ENCODE measurements at regions not wholly inside any gene's neighbourhood (a gene's known extent, or its start where the extent isn't known, plus 50 kb on each side); places are given as distances from the start of the nearest gene placed in this dataset.

GRCh38 chr12:125573271-125573670, 508.0 kb downstream of the AACS start:
- DNase-seq (ENCODE audit: low spot score), result no peak

GRCh38 chr12:125577334-125577733, 512.1 kb downstream of the AACS start:
- DNase-seq (ENCODE audit: low spot score), result no peak

GRCh38 chr12:125579916-125580315, 514.7 kb downstream of the AACS start:
- no peak for DNase-seq (ENCODE audit: low spot score)

- DNase-seq (ENCODE audit: low spot score), result no peak
Observed at GRCh38 chr12:125583071-125583470, 517.8 kb downstream of the AACS start.

GRCh38 chr12:125586441-125586840, 521.2 kb downstream of the AACS start:
- no peak for DNase-seq (ENCODE audit: low spot score)

- no peak for DNase-seq (ENCODE audit: low spot score)
Observed at GRCh38 chr12:125593269-125593668, 528.0 kb downstream of the AACS start.

- no peak for DNase-seq (ENCODE audit: low spot score)
Observed at GRCh38 chr12:125604976-125605375, 539.7 kb downstream of the AACS start.

GRCh38 chr12:125606312-125606711, 541.1 kb downstream of the AACS start:
- no peak for DNase-seq (ENCODE audit: low spot score)

- DNase-seq (ENCODE audit: low spot score), result no peak
Observed at GRCh38 chr12:125610292-125610691, 545.1 kb downstream of the AACS start.

- DNase-seq (ENCODE audit: low spot score), result no peak
Observed at GRCh38 chr12:125610971-125611370, 545.7 kb downstream of the AACS start.

- DNase-seq (ENCODE audit: low spot score), result no peak
Observed at GRCh38 chr12:125614058-125614457, 548.8 kb downstream of the AACS start.

- DNase-seq (ENCODE audit: low spot score), result no peak
Observed at GRCh38 chr12:125619723-125620122, 554.5 kb downstream of the AACS start.

GRCh38 chr12:125633686-125634085, 568.5 kb downstream of the AACS start:
- DNase-seq (ENCODE audit: low spot score), result no peak

GRCh38 chr12:125634813-125635212, 569.6 kb downstream of the AACS start:
- DNase-seq (ENCODE audit: low spot score), result no peak

- no peak for DNase-seq (ENCODE audit: low spot score)
Observed at GRCh38 chr12:125639826-125640225, 574.6 kb downstream of the AACS start.

- no peak for DNase-seq (ENCODE audit: low spot score)
Observed at GRCh38 chr12:125643055-125643454, 577.8 kb downstream of the AACS start.

GRCh38 chr12:125645724-125646123, 580.5 kb downstream of the AACS start:
- no peak for DNase-seq (ENCODE audit: low spot score)

- DNase-seq (ENCODE audit: low spot score), result no peak
Observed at GRCh38 chr12:125650587-125650986, 585.4 kb downstream of the AACS start.

- DNase-seq (ENCODE audit: low spot score), result no peak
Observed at GRCh38 chr12:125651625-125652024, 586.4 kb downstream of the AACS start.

GRCh38 chr12:125652681-125653080, 587.4 kb downstream of the AACS start:
- no peak for DNase-seq (ENCODE audit: low spot score)

- DNase-seq (ENCODE audit: low spot score), result no peak
Observed at GRCh38 chr12:125657681-125658080, 592.4 kb downstream of the AACS start.

GRCh38 chr12:125674554-125675338, 609.5 kb downstream of the AACS start:
- DNase-seq (ENCODE audit: low spot score), result no peak

GRCh38 chr12:125676366-125676765, 611.1 kb downstream of the AACS start:
- DNase-seq (ENCODE audit: low spot score), result no peak

GRCh38 chr12:125677829-125678228, 612.6 kb downstream of the AACS start:
- DNase-seq (ENCODE audit: low spot score), result no peak

Data from hematopoietic multipotent progenitor cell treated with erythropoietin and hydrocortisone succinate and interleukin-3 and kit ligand, for 17 days (in vitro differentiated cells).